ENCODE measurements at regions not wholly inside any gene's neighbourhood (a gene's known extent, or its start where the extent isn't known, plus 50 kb on each side); places are given as distances from the start of the nearest gene placed in this dataset.

DNA sequence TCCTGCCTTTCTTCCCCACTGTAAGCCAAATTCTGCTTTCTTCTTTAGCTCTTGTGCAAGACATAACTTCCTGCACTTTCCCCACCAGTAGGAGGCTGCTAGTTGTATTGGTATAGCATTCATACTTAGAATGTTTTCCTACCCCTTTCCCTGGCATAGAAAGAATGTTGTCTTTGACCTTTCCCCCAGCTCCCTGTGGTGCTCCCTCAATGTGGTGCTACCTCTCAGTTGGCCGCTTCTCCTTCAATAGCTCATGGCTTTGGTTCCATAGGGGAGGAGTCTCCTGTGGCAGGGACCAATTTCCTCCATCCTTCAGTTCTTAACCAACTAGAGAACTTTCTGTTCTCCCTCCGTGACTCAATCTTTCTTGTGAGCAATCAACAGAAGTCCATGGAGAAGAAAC is 67.5 kb upstream of the AKAP13 start:
- no peak for DNase-seq

DNA sequence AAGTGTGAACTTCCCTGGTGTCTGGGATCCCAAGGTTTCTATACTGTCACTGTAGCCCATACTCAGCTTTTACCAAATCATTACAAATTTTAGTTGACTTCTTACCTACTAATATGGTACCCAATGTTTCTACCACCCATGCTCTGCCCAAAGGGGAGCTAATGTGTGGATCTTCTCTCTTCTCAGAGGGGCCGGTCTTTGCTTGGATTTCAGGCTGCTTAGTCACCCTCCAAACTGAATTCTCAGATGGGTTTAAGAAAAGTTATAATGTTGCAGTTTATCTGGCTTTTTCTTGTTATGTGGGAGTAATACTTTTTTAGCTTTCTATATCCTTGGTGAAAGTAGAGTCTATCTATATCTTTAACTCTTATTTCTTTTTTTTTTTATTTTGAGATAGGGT is 67.1 kb upstream of the AKAP13 start:
- DNase-seq: no peak

DNA sequence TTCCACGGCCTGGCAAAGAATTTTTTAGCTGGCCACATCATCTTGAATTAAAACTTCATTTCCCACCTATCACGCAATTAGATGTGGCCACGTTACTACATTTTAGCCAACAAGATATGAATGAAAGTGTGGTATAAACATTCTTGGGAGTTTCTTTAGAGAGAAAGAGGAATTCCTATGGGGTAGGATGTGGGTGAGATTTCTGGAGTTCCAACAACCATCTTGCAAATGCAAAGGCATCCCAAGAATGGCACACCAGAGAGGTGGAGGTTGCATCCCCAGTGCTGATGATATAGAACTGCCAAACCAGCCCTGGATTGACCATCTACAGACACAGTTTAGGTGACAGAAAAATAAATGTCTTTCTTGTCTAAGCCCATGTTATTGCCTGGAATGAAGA is 66.3 kb upstream of the AKAP13 start:
- DNase-seq: no peak

DNA sequence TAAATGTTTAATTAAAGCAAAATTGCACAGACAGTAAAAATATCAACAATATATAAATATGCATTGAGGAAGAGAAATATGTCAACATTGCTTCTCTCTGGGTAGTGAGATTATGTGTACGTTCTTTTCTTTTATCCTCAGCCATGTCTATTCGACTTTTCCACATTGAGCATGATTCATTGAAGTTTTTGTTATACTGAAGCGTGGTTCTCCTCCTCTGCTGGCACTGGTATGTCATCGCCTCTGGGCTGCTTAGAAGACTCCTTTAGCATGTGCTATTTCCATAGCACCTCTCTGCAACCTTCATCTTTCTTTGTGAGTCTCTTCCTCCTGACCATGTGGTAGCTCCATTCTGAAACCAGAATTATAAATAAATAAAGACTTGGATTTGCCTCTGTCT is 65.8 kb upstream of the AKAP13 start:
- DNase-seq: no peak

DNA sequence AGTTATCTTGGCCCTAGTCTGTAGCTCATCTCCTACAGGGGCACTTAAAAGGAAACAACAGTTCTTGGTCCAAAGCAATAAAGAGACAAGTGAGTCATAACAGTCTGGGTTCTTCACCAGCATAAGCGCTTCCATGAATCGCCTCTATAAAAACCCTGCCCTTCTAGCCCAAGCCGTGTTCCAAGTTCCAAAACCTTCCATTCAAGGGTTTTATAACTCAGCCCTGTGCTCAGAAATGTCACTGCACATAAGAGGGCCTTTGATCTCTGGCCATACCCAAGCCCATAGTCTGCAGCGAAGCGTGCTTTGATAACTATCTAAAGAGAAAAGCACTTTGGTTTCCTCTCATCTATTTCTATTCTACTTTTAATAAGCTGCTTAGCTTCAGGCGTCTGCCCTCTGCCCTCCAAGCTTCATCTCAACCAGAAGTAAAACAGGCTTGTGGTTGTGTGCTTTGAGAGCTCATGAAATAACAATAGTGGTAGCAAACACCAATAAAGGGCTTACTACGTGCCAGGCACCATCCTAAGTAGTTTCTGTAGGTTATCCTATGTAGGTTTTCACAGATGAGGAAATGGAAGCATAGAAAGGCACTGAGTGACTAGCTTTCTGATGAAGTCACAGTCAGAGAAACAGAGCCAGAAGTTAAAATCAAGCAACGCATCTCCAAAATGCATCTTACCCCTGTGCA is 64.0 kb upstream of the AKAP13 start:
- peak in 4 of 6 experiments; percentile 10 to 30 (median 18) for DNase-seq

DNA sequence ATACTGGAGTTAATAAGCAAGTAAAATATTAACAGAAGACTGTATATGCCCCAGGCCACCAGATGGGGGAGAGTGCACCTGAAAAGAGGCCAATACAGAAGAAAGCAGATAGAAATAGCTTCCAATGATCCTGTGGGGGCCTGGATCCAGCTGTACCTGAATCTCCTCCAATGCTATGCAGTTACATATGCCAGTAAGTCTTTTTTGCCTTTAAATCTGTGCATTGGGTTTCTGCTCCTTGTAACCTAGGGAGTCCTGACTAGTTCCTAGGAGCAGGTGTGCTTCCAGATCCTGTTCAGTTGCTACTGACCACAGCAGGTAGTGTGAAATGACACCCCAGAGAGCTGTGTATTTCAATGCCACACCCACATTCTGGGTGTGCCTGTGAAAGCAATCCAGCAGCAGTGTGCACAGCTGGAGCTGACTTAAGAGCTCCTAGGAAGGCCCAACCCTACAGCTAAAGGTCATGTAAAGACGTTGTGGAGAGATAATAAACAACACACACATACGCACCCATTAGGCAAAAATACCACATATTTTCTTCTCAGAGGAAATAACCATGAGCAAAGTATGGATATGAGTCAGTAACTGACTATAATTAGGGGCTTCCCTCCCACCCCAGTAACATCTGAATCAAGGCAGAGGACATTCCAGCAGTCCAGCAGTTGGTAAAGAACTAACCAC is 62.2 kb upstream of the AKAP13 start:
- no peak for DNase-seq

DNA sequence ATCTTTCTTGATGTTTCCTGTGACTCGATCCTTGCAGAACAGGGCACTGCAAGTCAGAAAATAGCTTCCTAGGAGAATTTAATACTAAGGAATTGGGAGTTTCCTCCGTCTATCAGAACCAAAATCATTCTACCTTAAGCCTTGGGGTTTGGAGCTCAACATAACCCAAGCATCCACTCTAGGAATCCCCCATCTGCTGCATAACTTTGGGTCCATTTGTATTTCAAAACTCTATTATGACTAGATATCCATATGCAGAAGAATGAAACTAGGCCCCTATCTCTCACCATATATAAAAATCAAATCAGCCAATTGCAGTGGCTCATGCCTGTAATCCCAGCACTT is 61.7 kb upstream of the AKAP13 start:
- no peak for DNase-seq

- DNase-seq: no peak
Measured at GRCh38 chr15:85324202-85324601, 56.2 kb upstream of the AKAP13 start.

GRCh38 chr15:85325834-85326233 is 54.6 kb upstream of the AKAP13 start:
- DNase-seq: no peak

DNA sequence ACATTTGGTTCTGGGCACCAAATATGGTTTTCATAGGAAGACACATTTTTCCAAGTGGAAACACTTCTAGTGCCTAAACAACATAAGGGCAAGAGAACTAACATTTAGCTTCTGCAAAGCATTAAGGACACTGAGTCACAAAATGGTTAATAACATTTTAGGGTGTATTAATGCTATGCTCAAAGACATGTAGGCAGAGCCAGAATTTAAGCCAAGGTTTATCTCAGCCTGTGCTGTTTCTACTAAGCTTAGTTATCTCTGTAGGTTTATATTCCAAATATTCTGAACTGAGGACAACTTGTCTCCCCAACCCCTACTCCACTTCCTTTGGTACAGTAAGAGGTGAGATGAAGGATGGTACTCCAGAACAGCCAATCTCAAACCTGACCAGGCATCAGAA is 54.1 kb upstream of the AKAP13 start:
- no peak for DNase-seq

GRCh38 chr15:85327820-85328219 is 52.6 kb upstream of the AKAP13 start:
- DNase-seq: no peak

DNA sequence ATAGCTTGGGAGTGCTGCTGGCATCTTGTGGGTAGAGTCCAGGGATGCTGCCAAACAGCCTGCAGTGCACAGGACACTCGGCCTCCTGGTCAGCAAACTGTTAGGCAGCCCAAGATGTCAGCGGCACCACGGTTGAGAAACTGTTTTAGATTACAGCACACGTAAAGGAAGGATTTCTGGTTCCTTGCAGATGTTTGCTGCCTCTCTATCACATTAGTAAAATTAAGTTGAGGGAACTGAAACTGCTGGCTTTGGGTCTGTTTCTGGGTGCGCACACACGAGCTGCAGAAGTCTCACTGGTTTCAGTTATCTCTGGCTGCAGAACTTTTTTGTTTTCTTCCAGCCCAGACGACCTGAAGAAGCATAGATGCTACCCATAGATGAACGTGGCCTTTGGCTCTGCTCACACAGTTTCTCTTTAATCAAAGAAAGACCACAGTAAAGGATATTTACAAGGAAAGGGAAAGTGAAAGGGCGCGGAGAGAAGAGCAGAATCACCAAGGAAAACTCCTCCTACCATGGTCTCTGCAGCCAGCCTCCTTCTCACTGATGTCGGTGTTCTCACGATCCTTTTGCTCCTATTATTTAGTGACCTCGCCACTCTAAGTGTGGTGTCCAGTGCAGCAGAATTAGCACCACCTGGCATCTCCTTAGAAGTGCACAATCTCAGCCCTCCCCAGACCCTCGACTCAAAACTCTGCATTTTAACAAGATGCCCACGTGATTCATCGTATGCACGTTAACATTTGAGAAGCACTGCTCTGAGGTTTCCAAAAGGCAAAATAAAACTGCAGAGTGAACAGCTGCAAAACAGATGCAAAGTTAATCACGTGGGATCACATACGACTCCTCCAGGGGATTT is 50.6 kb upstream of the AKAP13 start:
- peak in 3 of 6 experiments; percentile 45 to 64 (median 47) for DNase-seq

Data from stimulated activated naive CD4-positive, alpha-beta T cell (primary cell).